ENCODE measurements at regions not wholly inside any gene's neighbourhood (a gene's known extent, or its start where the extent isn't known, plus 50 kb on each side); places are given as distances from the start of the nearest gene placed in this dataset.

- Histone ChIP-seq H3K9me3 (ENCODE audit: insufficient read depth, low read depth, low read length) (no peaks in the 10 kb centered on the region), H3K36me3 (ENCODE audit: insufficient read depth, low read length) (no peaks in the 10 kb centered on the region), H3K27me3 (ENCODE audit: insufficient read depth, low read length) (no peaks in the 10 kb centered on the region), H3K4me2 (ENCODE audit: low read length) (no peak overlapping the region), H3K4me1 (ENCODE audit: insufficient read depth, low read length) (no peaks in the 10 kb centered on the region), H2AFZ (ENCODE audit: low read depth, low read length) (no peak overlapping the region), H3K4me3 (ENCODE audit: insufficient read depth, low read depth, low read length) (no peak overlapping the region), H3K79me2 (ENCODE audit: insufficient read depth, low read length) (no peaks in the 10 kb centered on the region), H3K9ac (ENCODE audit: low read length) (no peak overlapping the region), H4K20me1 (ENCODE audit: insufficient read depth, low read length) (no peaks in the 10 kb centered on the region), H3K27ac (ENCODE audit: low read depth, low read length) (no peak overlapping the region)
- no peak for TF ChIP-seq CTCF (IDR thresholded peaks at IDR 0.05; ENCODE audit: insufficient read depth, low read depth, low read length)
- no peak for TF ChIP-seq EZH2 (IDR thresholded peaks at IDR 0.05; ENCODE audit: insufficient read depth, low read length)
- FAIRE-seq (no peak), DNase-seq (ENCODE audit: low read depth) (no peak)
- H3K9me3 Mint-ChIP-seq (ENCODE audit: unreplicated experiment): peaks cover 2% of the 10 kb centered on the region
- no peaks in the 10 kb centered on the region for H3K4me1 Mint-ChIP-seq (ENCODE audit: low read depth, unreplicated experiment)
- no peak overlapping the region for H3K27ac Mint-ChIP-seq (ENCODE audit: unreplicated experiment)
- H3K4me3 Mint-ChIP-seq (ENCODE audit: unreplicated experiment): no peak overlapping the region
- no peaks in the 10 kb centered on the region for H3K27me3 Mint-ChIP-seq (ENCODE audit: low read depth, unreplicated experiment)
- no peaks in the 10 kb centered on the region for H3K36me3 Mint-ChIP-seq (ENCODE audit: low read depth, unreplicated experiment)
Observed at GRCh38 chr16:35747658-35748455, 2288.4 kb downstream of the TP53TG3F start.

- peaks cover 2% of the 10 kb centered on the region for H3K9me3 Mint-ChIP-seq (ENCODE audit: unreplicated experiment)
Observed at GRCh38 chr16:35748621-35749252, 2289.3 kb downstream of the TP53TG3F start.

More at GRCh38 chr16:35748621-35749252, 2289.3 kb downstream of the TP53TG3F start:
- Histone ChIP-seq H3K4me3 (ENCODE audit: insufficient read depth, low read depth, low read length) (no peak overlapping the region), H3K79me2 (ENCODE audit: insufficient read depth, low read length) (no peaks in the 10 kb centered on the region), H3K27me3 (ENCODE audit: insufficient read depth, low read length) (no peaks in the 10 kb centered on the region), H3K27ac (ENCODE audit: low read depth, low read length) (no peak overlapping the region), H4K20me1 (ENCODE audit: insufficient read depth, low read length) (no peaks in the 10 kb centered on the region), H3K4me2 (ENCODE audit: low read length) (no peak overlapping the region), H3K36me3 (ENCODE audit: insufficient read depth, low read length) (no peaks in the 10 kb centered on the region), H3K9ac (ENCODE audit: low read length) (no peak overlapping the region), H3K4me1 (ENCODE audit: insufficient read depth, low read length) (no peaks in the 10 kb centered on the region), H3K9me3 (ENCODE audit: insufficient read depth, low read depth, low read length) (no peaks in the 10 kb centered on the region), H2AFZ (ENCODE audit: low read depth, low read length) (no peak overlapping the region)
- no peaks in the 10 kb centered on the region for H3K36me3 Mint-ChIP-seq (ENCODE audit: low read depth, unreplicated experiment)
- no peak for DNase-seq (ENCODE audit: low read depth)
- H3K4me1 Mint-ChIP-seq (ENCODE audit: low read depth, unreplicated experiment): no peaks in the 10 kb centered on the region
- H3K27ac Mint-ChIP-seq (ENCODE audit: unreplicated experiment): no peak overlapping the region
- H3K27me3 Mint-ChIP-seq (ENCODE audit: low read depth, unreplicated experiment): no peaks in the 10 kb centered on the region
- no peak overlapping the region for H3K4me3 Mint-ChIP-seq (ENCODE audit: unreplicated experiment)
- TF ChIP-seq EZH2 (IDR thresholded peaks at IDR 0.05; ENCODE audit: insufficient read depth, low read length): no peak
- no peak for TF ChIP-seq CTCF (IDR thresholded peaks at IDR 0.05; ENCODE audit: insufficient read depth, low read depth, low read length)
- no peak for FAIRE-seq

All from astrocyte (in vitro differentiated cells and primary cell).